K562 (cell line): ENCODE measurements at regions not wholly inside any gene's neighbourhood (a gene's known extent, or its start where the extent isn't known, plus 50 kb on each side); places are given as distances from the start of the nearest gene placed in this dataset.

ENCODE experiments used
- ATAC-seq: fragments of 200-7000 bp; cut with Tn5 transposase; 3 replicates; pipeline ENCODE4 v1.9.1; 2020; ENCODE audit warnings: moderate library complexity
- BruUV-seq: library from RNA; stranded (reverse); fragments of 400-500 nt; replicated peaks from 2 replicates; lab custom pipeline; 2021; lab: Mats Ljungman, UMichigan
- CTCF ChIA-PET: fragments of 300-600 bp; formaldehyde crosslinking; extraction: SDS; loops from one replicate; lab custom pipeline; 2021; ENCODE audit warnings: low intra/inter-chr PET ratio; lab: Yijun Ruan, JAX
- POLR2A ChIA-PET: fragments of 300-600, 350-650 bp; sonication (Branson Sonifier 250); formaldehyde crosslinking; extraction: SDS; loops from one replicate; lab custom pipeline; 2021; ENCODE audit warnings: antibody characterized with exemption, inconsistent platforms; lab: Yijun Ruan, JAX
- DNase-seq, 4 experiments: peaks; one replicate each; pipeline versions ENCODE4 v3.0.0 to v3.0.0-alpha.2; 2011 to 2018; ENCODE audit warnings: low spot score in 3 of 4, mixed read lengths in 3 of 4; ENCODE audit errors: extremely low read depth in 1 of 4
- FAIRE-seq: peaks from 2 replicates; lab custom pipeline; 2011; peaks lifted over from hg19 to GRCh38; lab: Jason Lieb, UNC
- H2AFZ ChIP-seq: 2 replicates; pipeline ENCODE4 v1.6.0; 2011; ENCODE audit warnings: low read depth, low read length, control low read depth, inconsistent platforms
- H3K27ac ChIP-seq: fragments of 200-600 bp; 3 replicates; pipeline ENCODE4 v1.8.0; 2011; ENCODE audit warnings: low read depth, mild to moderate bottlenecking, control low read depth, inconsistent platforms, low read length, moderate library complexity, mixed read lengths; ENCODE audit errors: extremely low read depth
- H3K27me3 ChIP-seq, 2 experiments: fragments of 300-600 bp in 1 of 2; 2 replicates in 1 of 2; 3 replicates in 1 of 2; pipeline versions ENCODE4 v1.6.0 to v1.8.0; 2011; ENCODE audit warnings: inconsistent platforms in 2 of 2, low read length in 2 of 2, mild to moderate bottlenecking in 1 of 2, mixed read lengths in 1 of 2, moderate library complexity in 1 of 2; ENCODE audit not compliant: control insufficient read depth in 2 of 2, insufficient read depth in 2 of 2
- H3K36me3 ChIP-seq: fragments of 300-600 bp; 3 replicates; pipeline ENCODE4 v1.8.0; 2011; ENCODE audit warnings: mild to moderate bottlenecking, low read length, inconsistent platforms; ENCODE audit not compliant: control insufficient read depth, insufficient read depth
- H3K4me1 ChIP-seq, 2 experiments: fragments of 200-600 bp in 1 of 2; replicated peaks in 1 of 2; 2 replicates in 1 of 2; 3 replicates in 1 of 2; pipeline versions ENCODE4 v1.5.1 to v1.8.0; 2011; ENCODE audit warnings: inconsistent platforms in 2 of 2, low read length in 2 of 2, mild to moderate bottlenecking in 1 of 2, mixed read lengths in 1 of 2, moderate library complexity in 1 of 2; ENCODE audit not compliant: control insufficient read depth in 2 of 2, insufficient read depth in 2 of 2
- H3K4me2 ChIP-seq: 2 replicates; pipeline ENCODE4 v1.6.1; 2011; ENCODE audit warnings: low read length, control low read depth, inconsistent platforms, mixed read lengths; ENCODE audit not compliant: insufficient read depth
- H3K4me3 ChIP-seq: fragments of 200-600 bp; sonication (generic), shearing (Covaris generic); 2 replicates; pipeline ENCODE4 v1.5.1; 2016; ENCODE audit warnings: control low read depth, inconsistent platforms
- H3K79me2 ChIP-seq: fragments of 200-600 bp; 3 replicates; pipeline ENCODE4 v1.8.0; 2011; ENCODE audit warnings: low read length, inconsistent platforms; ENCODE audit not compliant: control insufficient read depth, insufficient read depth
- H3K9ac ChIP-seq, 2 experiments: 2 replicates each; pipeline versions ENCODE4 v1.6.0 to v1.6.1; 2011; ENCODE audit warnings: low read depth in 2 of 2, low read length in 2 of 2, control low read depth in 1 of 2, inconsistent platforms in 1 of 2, mild to moderate bottlenecking in 1 of 2, mixed read lengths in 1 of 2; ENCODE audit not compliant: insufficient read depth in 1 of 2
- H3K9me1 ChIP-seq: one replicate; pipeline ENCODE4 v1.6.0; 2011; ENCODE audit warnings: inconsistent platforms, mild to moderate bottlenecking, low read length, moderate library complexity; ENCODE audit not compliant: control insufficient read depth, insufficient read depth
- H3K9me3 ChIP-seq: replicated peaks from 2 replicates; pipeline ENCODE4 v1.5.1; 2011; ENCODE audit warnings: low read depth, low read length, inconsistent platforms; ENCODE audit not compliant: control insufficient read depth, insufficient read depth
- H4K20me1 ChIP-seq: replicated peaks from 2 replicates; pipeline ENCODE4 v1.6.1; 2011; ENCODE audit warnings: low read length, inconsistent platforms, mixed read lengths; ENCODE audit not compliant: control insufficient read depth, insufficient read depth
- BCOR ChIP-seq: fragments of 450-650 bp; IDR thresholded peaks from 2 replicates; pipeline ENCODE4 v1.6.1; 2016
- BRF1 ChIP-seq: IDR thresholded peaks from 3 replicates; pipeline ENCODE4 v1.6.1; 2011; ENCODE audit warnings: borderline replicate concordance, mild to moderate bottlenecking; ENCODE audit not compliant: insufficient read length; ENCODE audit errors: extremely low read depth
- CHD4 ChIP-seq: fragments of 200-600 bp; sonication (generic); IDR thresholded peaks from 3 replicates; pipeline ENCODE4 v1.6.1; 2012; ENCODE audit warnings: low read depth, mild to moderate bottlenecking, mixed read lengths, low read length, inconsistent platforms; ENCODE audit not compliant: insufficient read depth, insufficient replicate concordance, poor library complexity, severe bottlenecking
- CREB5 ChIP-seq: fragments of 250-450 bp; sonication (Bioruptor Pico); IDR thresholded peaks from 2 replicates; pipeline ENCODE4 v1.5.0; 2020; ENCODE audit warnings: mild to moderate bottlenecking
- EHMT2 ChIP-seq: fragments of 450-650 bp; IDR thresholded peaks from 2 replicates; pipeline ENCODE4 v1.6.1; 2018; ENCODE audit warnings: antibody characterized with exemption
- GABPB2 ChIP-seq: fragments of 250-450 bp; sonication (Bioruptor Pico); conservative IDR thresholded peaks from 2 replicates; pipeline ENCODE4 v1.5.1; 2021; ENCODE audit warnings: mild to moderate bottlenecking
- HDGF ChIP-seq: fragments of 450-650 bp; IDR thresholded peaks from 2 replicates; pipeline ENCODE4 v1.6.1; 2016
- IRF2 ChIP-seq: sonication (generic); formaldehyde crosslinking; IDR thresholded peaks from 2 replicates; pipeline ENCODE4 v1.8.1; 2022; ENCODE audit warnings: mild to moderate bottlenecking, missing genetic modification reagents
- MAZ ChIP-seq, 2 experiments: fragments of 450-650 bp in 1 of 2; sonication (generic) in 1 of 2; formaldehyde crosslinking; IDR thresholded peaks in 1 of 2; conservative IDR thresholded peaks in 1 of 2; 2 replicates each; pipeline versions ENCODE4 v1.4.0 to v1.5.0; 2020; ENCODE audit warnings: mild to moderate bottlenecking in 1 of 2, missing genetic modification reagents in 1 of 2
- MCM7 ChIP-seq, 2 experiments: fragments of 450-650 bp; IDR thresholded peaks; 2 replicates each; pipeline ENCODE4 v1.6.1; 2016 to 2018
- MED1 ChIP-seq: sonication (generic); formaldehyde crosslinking; IDR thresholded peaks from 2 replicates; pipeline ENCODE4 v1.8.1; 2023; ENCODE audit warnings: missing genetic modification reagents, borderline replicate concordance
- NR2C2 ChIP-seq, 2 experiments: fragments of 200-800 bp in 1 of 2; sonication (Bioruptor generic) in 1 of 2; sonication (generic) in 1 of 2; formaldehyde crosslinking in 1 of 2; IDR thresholded peaks; 2 replicates each; pipeline versions ENCODE4 v1.6.1 to v1.8.0; 2016 to 2022; ENCODE audit warnings: mild to moderate bottlenecking in 1 of 2, missing compliant biosample characterization in 1 of 2, missing genetic modification characterization in 1 of 2, missing genetic modification reagents in 1 of 2
- SMAD3 ChIP-seq: fragments of 450-650 bp; formaldehyde crosslinking; conservative IDR thresholded peaks from 2 replicates; pipeline ENCODE4 v1.4.0; 2020; ENCODE audit warnings: mild to moderate bottlenecking
- TRIM28 ChIP-seq: fragments of 450-650 bp; IDR thresholded peaks from 2 replicates; pipeline ENCODE4 v1.6.1; 2017
- ZC3H8 ChIP-seq: fragments of 450-650 bp; IDR thresholded peaks from 2 replicates; pipeline ENCODE4 v1.6.1; 2017
- ZNF253 ChIP-seq: fragments of 250-450 bp; sonication (Bioruptor Pico); conservative IDR thresholded peaks from 2 replicates; pipeline ENCODE4 v1.6.1; 2021; ENCODE audit warnings: mild to moderate bottlenecking
- ZNF282 ChIP-seq: sonication (generic); formaldehyde crosslinking; IDR thresholded peaks from 2 replicates; pipeline ENCODE4 v1.8.1; 2023; ENCODE audit warnings: missing genetic modification reagents
- ZSCAN29 ChIP-seq: fragments of 450-650 bp; IDR thresholded peaks from 2 replicates; pipeline ENCODE4 v1.6.1; 2017
- WGBS: fragments of 100-300 bp; shearing (Covaris generic); methylation state at CpG from one replicate; pipeline ENCODE4 v1.1.6; 2016; ENCODE audit warnings: low coverage, mixed read lengths; ENCODE audit not compliant: insufficient coverage; ENCODE audit errors: missing lambda C conversion rate; 5-methylcytosine and 5-hydroxymethylcytosine counted together
- in situ Hi-C: fragments of 300-500 bp; cut with MboI; formaldehyde crosslinking; loops from 4 replicates; pipeline ENCODE4 v1.15.0; 2018; ENCODE audit warnings: inconsistent platforms, mixed read lengths
- intact Hi-C: fragments of 100-400 bp; cut with micrococcal nuclease; formaldehyde crosslinking; loops from 2 replicates; pipeline ENCODE4 v1.14.2; 2022

DNA sequence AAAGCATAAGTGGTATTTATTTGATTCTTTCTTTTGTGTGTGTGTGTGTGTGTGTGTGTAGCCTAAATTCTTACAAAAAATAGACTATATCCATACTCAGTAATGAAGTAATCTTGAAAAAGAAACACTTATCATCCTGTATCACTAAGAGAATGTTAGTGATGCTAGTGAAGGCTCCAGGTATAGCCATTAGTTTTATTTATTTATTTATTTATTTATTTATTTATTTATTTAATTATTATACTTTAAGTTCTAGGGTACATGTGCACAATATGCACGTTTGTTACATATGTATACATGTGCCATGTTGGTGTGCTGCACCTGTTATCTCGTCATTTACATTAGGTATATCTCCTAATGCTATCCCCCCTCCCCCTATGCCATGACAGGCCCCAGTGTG lies 436.0 kb downstream of the HTR7 start:
- H3K4me3 ChIP-seq, result no peak overlapping the region
- no peak overlapping the region for H2AFZ ChIP-seq
- in situ Hi-C loops (no loop called here), intact Hi-C loops (no loop called here)
- FAIRE-seq, result no peak
- H3K9me3 ChIP-seq, result no peaks in the 10 kb centered on the region
- H4K20me1 ChIP-seq, result no peaks in the 10 kb centered on the region
- DNase-seq, result no peak
- no peaks in the 10 kb centered on the region for H3K36me3 ChIP-seq
- no peak overlapping the region for H3K4me2 ChIP-seq
- CTCF ChIA-PET, result no interaction called here
- no peak for TF ChIP-seq CREB5 (CRISPR knock-in tag)
- no peak for TF ChIP-seq ZNF253 (CRISPR knock-in tag)
- TF ChIP-seq MED1, result no peak
- TF ChIP-seq CHD4, result no peak
- no peak for TF ChIP-seq EHMT2
- no peak overlapping the region for H3K27ac ChIP-seq
- BruUV-seq, result no TSS peak
- WGBS, result 0% methylated on average over 1 of the region's 2 CpGs
- no peak overlapping the region for H3K9ac ChIP-seq
- H3K4me1 ChIP-seq, result no peaks in the 10 kb centered on the region
- H3K79me2 ChIP-seq, result no peaks in the 10 kb centered on the region
- no peaks in the 10 kb centered on the region for H3K9me1 ChIP-seq
- ATAC-seq, result no peak
- POLR2A ChIA-PET, result no interaction called here
- H3K27me3 ChIP-seq, result no peaks in the 10 kb centered on the region

DNA sequence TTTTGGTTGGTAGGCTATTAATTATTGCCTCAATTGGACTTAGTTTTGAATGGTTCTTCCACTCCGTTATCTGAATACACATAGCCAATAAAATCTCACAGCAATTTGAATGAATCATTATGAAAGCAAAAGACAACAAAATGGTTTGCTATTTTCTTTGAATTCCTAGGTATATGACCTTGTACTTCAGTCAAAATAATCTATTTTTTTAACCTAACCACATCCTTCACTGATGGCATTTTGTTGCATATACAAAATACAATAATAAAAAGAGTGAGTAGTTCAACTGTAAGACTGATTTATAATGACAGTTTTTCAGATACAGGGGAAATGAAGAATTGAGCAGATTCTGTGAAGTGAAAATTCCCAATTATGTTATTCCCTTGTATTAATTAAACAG lies 433.1 kb downstream of the HTR7 start:
- DNase-seq, result no peak
- POLR2A ChIA-PET, result no interaction called here
- in situ Hi-C loops, result no loop called here
- TF ChIP-seq GABPB2 (CRISPR knock-in tag), result no peak
- no peak for TF ChIP-seq SMAD3 (CRISPR knock-in tag)
- no peak for TF ChIP-seq ZSCAN29
- TF ChIP-seq IRF2 (CRISPR knock-in tag), result no peak
- TF ChIP-seq BRF1, result no peak
- no peak for TF ChIP-seq BCOR
- no peak for TF ChIP-seq MCM7 (IDR thresholded peaks at IDR 0.05)
- no peak for TF ChIP-seq HDGF
- TF ChIP-seq NR2C2 (CRISPR knock-in tag; IDR thresholded peaks at IDR 0.05), result no peak
- no peak for TF ChIP-seq NR2C2 (tag; IDR thresholded peaks at IDR 0.05)
- no peak for TF ChIP-seq MAZ (CRISPR knock-in tag; conservative IDR thresholded peaks at IDR 0.05 in 1 of 2, IDR thresholded peaks at IDR 0.05 in 1 of 2)
- TF ChIP-seq ZNF282 (CRISPR knock-in tag), result no peak
- no peak for TF ChIP-seq ZC3H8
- TF ChIP-seq TRIM28, result no peak

More for the DNA sequence above, 433.1 kb downstream of the HTR7 start:
- ATAC-seq (no peak), FAIRE-seq (no peak)
- H3K9me1 ChIP-seq, result no peaks in the 10 kb centered on the region
- no peak overlapping the region for H2AFZ ChIP-seq
- H3K4me1 ChIP-seq, result no peaks in the 10 kb centered on the region
- H3K36me3 ChIP-seq, result no peaks in the 10 kb centered on the region
- H3K27ac ChIP-seq, result no peak overlapping the region
- H3K27me3 ChIP-seq, result no peaks in the 10 kb centered on the region
- H4K20me1 ChIP-seq, result no peaks in the 10 kb centered on the region
- no TSS peak for BruUV-seq
- no peak overlapping the region for H3K4me3 ChIP-seq
- H3K9me3 ChIP-seq, result no peaks in the 10 kb centered on the region
- 0% methylated on average over 1 of the region's 1 CpG for WGBS
- no peak overlapping the region for H3K9ac ChIP-seq
- no peaks in the 10 kb centered on the region for H3K79me2 ChIP-seq
- H3K4me2 ChIP-seq, result no peak overlapping the region
- intact Hi-C loops, result no loop called here
- CTCF ChIA-PET, result no interaction called here
